ENCODE measurements at regions not wholly inside any gene's neighbourhood (a gene's known extent, or its start where the extent isn't known, plus 50 kb on each side); places are given as distances from the start of the nearest gene placed in this dataset.

- Histone ChIP-seq H3K4me1 (ENCODE audit: control extremely low read depth in 1 of 4, control insufficient read depth in 4 of 4, insufficient read depth in 4 of 4, low read length in 3 of 4) (no peaks in the 10 kb centered on the region), H3K27ac (ENCODE audit: insufficient read depth in 1 of 2, low read depth in 1 of 2, low read length in 2 of 2, poor library complexity in 1 of 2, severe bottlenecking in 2 of 2) (no peak overlapping the region), H3K4me3 (ENCODE audit: control insufficient read depth in 1 of 7, extremely low read depth in 1 of 7, insufficient read depth in 4 of 7, low read depth in 2 of 7, low read length in 6 of 7) (no peak overlapping the region), H3K9me3 (ENCODE audit: control extremely low read depth in 1 of 5, control insufficient read depth in 4 of 5, insufficient read depth in 2 of 5, low read depth in 1 of 5, low read length in 4 of 5) (no peaks in the 10 kb centered on the region), H3K36me3 (ENCODE audit: control insufficient read depth in 4 of 4, insufficient read depth in 4 of 4, low read length in 3 of 4) (no peaks in the 10 kb centered on the region), H3K27me3 (replicated peaks in 2 of 5; ENCODE audit: control insufficient read depth in 4 of 5, insufficient read depth in 5 of 5, low read length in 4 of 5) (no peaks in the 10 kb centered on the region)
- ChIA-PET CTCF (no interaction called here), POLR2A (no interaction called here)
- DNase-seq: no peak
- 96% methylated on average over 6 of the region's 6 CpGs for WGBS (ENCODE audit: insufficient coverage)
Measured at GRCh38 chr11:131194726-131195125, 175.7 kb upstream of the NTM start.

DNA sequence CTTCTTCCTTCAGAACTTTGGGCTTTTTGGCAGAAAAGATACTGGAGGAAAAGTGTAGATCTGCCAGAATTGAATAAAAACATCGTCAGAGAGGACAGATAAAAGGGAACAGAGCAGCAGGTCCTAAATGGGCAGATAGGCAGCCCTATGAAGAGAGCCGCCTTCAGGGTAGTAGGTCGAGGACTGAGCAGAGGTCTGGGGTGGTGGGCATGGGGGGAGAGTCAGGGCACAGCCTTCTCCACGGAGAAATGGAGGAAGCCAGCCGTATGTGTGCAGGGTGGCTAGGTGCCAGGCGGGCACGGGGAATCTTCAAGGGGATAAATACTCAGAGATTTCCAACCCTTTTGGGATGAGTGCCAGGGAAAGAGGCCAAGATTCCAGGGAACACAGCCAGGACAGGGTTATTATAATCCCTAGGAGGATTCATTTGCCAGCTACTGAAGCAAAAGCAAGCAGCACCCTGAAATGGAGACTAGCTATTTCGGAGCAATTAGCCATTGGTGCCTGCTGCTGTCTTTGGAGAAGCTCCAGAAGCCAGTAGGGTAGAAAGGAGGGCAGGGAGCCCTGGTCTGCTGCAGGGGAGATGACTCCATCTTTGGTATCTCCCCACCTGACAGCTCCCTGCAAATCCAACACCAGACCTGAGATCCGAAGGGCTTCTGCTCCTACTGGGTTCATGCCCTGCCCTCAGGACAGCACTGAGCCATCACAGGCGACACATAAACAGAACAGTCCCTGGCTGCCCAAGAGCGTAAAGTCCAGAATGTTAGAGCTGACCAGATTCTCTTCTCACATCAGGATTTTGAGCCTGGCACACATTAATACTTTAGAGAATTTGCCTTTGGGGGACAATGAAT, 174.5 kb upstream of the NTM start:
- 89% methylated on average over 9 of the region's 11 CpGs for WGBS (ENCODE audit: insufficient coverage)
- ChIA-PET CTCF (interaction anchor here (0.9 kb wide), 1 partner anchor 28 kb away, joined by 3 read pairs; no protein-coding TSS in a partner anchor), POLR2A (no interaction called here)
- no peaks in the 10 kb centered on the region for H3K36me3 ChIP-seq (ENCODE audit: control insufficient read depth in 4 of 4, insufficient read depth in 4 of 4, low read length in 3 of 4)
- no peak overlapping the region for H3K27ac ChIP-seq (ENCODE audit: insufficient read depth in 1 of 2, low read depth in 1 of 2, low read length in 2 of 2, poor library complexity in 1 of 2, severe bottlenecking in 2 of 2)
- H3K4me3 ChIP-seq (ENCODE audit: control insufficient read depth in 1 of 7, extremely low read depth in 1 of 7, insufficient read depth in 4 of 7, low read depth in 2 of 7, low read length in 6 of 7): no peak overlapping the region
- no peaks in the 10 kb centered on the region for H3K9me3 ChIP-seq (ENCODE audit: control extremely low read depth in 1 of 5, control insufficient read depth in 4 of 5, insufficient read depth in 2 of 5, low read depth in 1 of 5, low read length in 4 of 5)
- no peaks in the 10 kb centered on the region for H3K27me3 ChIP-seq (replicated peaks in 2 of 5; ENCODE audit: control insufficient read depth in 4 of 5, insufficient read depth in 5 of 5, low read length in 4 of 5)
- no peak for DNase-seq
- H3K4me1 ChIP-seq (ENCODE audit: control extremely low read depth in 1 of 4, control insufficient read depth in 4 of 4, insufficient read depth in 4 of 4, low read length in 3 of 4): no peaks in the 10 kb centered on the region

DNA sequence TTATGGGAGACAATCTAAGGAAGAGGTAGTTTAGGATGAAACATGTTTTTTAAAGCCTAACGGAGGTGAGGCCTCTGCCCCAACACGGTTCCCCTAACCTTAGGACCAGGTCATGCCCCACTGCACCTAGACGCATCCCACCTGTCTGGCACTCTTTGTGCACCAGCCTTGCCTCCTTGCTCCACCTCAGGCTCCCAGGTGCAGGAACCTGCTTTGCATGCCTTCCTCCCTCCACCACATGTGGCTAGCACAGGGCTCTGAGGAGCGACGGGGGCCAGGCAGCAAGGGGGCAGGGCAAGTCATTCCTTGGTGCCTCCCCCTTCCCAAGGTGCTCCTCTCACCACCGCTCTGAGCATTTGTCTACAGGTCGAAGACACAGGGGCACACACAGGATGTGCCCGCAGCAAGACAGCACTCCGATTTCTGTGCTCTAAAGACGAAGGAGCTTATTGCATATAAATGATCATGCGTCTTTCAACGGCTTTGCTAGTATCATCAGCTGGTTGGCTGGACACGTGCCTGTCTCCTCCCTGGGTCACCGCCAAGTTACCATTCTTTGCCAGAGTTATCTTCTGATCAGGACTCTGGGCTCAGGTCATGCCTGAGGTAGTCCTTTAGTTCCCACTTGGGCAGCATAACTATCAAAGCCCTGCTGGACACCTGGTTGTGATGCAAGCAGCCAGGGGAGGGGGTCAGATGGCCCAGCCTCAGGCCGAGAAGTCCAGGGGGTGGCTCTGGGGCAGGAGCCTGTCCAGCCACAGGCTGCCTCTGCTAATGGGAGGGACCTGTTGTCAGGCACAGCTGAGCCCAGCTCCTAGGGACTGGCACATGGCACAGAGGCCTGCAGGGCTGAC, 172.0 kb upstream of the NTM start:
- DNase-seq: no peak
- Histone ChIP-seq H3K4me1 (ENCODE audit: control extremely low read depth in 1 of 4, control insufficient read depth in 4 of 4, insufficient read depth in 4 of 4, low read length in 3 of 4) (no peaks in the 10 kb centered on the region), H3K27me3 (replicated peaks in 2 of 5; ENCODE audit: control insufficient read depth in 4 of 5, insufficient read depth in 5 of 5, low read length in 4 of 5) (no peaks in the 10 kb centered on the region), H3K4me3 (ENCODE audit: control insufficient read depth in 1 of 7, extremely low read depth in 1 of 7, insufficient read depth in 4 of 7, low read depth in 2 of 7, low read length in 6 of 7) (no peak overlapping the region), H3K36me3 (ENCODE audit: control insufficient read depth in 4 of 4, insufficient read depth in 4 of 4, low read length in 3 of 4) (no peaks in the 10 kb centered on the region), H3K27ac (ENCODE audit: insufficient read depth in 1 of 2, low read depth in 1 of 2, low read length in 2 of 2, poor library complexity in 1 of 2, severe bottlenecking in 2 of 2) (no peak overlapping the region), H3K9me3 (ENCODE audit: control extremely low read depth in 1 of 5, control insufficient read depth in 4 of 5, insufficient read depth in 2 of 5, low read depth in 1 of 5, low read length in 4 of 5) (no peaks in the 10 kb centered on the region)
- 85% methylated on average over 13 of the region's 15 CpGs for WGBS (ENCODE audit: insufficient coverage)
- ChIA-PET POLR2A (no interaction called here), CTCF (no interaction called here)

DNA sequence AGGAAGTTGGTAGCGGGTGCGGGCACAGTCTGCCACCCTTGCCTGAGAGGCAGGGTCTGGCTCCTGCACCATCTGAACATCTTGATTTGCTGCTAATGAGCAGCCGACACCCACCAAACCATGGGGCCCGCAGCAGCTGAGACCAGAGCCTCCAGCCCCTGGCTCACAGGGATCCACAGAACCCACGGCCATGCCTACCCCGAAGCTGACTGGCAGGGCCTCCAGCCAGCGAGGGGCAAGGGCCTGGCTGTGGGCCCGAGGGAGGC, 171.5 kb upstream of the NTM start:
- POLR2A ChIA-PET: no interaction called here
- no peak for DNase-seq
- 99% methylated on average over 8 of the region's 8 CpGs for WGBS (ENCODE audit: insufficient coverage)

DNA sequence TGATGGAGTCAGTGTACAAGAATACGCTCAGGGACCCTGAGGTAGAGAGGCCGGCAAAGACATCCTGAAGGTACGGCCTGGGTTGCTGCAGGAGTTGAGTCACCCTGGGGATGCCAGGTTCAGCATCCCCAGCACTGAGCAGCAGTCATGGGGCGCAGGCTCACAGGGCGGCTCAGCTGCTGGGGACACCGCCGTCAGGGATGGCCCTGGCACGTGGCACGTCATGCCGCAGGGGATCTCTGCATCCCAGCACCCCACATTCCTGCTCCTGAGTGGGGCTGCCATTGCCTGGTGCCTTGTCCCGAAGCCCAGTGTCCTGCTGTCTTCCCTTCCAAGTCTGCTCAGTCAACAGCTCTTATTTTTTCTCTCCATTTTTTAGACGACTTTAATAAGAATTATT, 168.7 kb upstream of the NTM start:
- DNase-seq: no peak
- WGBS (ENCODE audit: insufficient coverage): 97% methylated on average over 10 of the region's 12 CpGs
- no peak overlapping the region for H3K27ac ChIP-seq (ENCODE audit: insufficient read depth in 1 of 2, low read depth in 1 of 2, low read length in 2 of 2, poor library complexity in 1 of 2, severe bottlenecking in 2 of 2)
- ChIA-PET CTCF (no interaction called here), POLR2A (no interaction called here)
- H3K36me3 ChIP-seq (ENCODE audit: control insufficient read depth in 4 of 4, insufficient read depth in 4 of 4, low read length in 3 of 4): no peaks in the 10 kb centered on the region
- no peaks in the 10 kb centered on the region for H3K9me3 ChIP-seq (ENCODE audit: control extremely low read depth in 1 of 5, control insufficient read depth in 4 of 5, insufficient read depth in 2 of 5, low read depth in 1 of 5, low read length in 4 of 5)
- H3K27me3 ChIP-seq (replicated peaks in 2 of 5; ENCODE audit: control insufficient read depth in 4 of 5, insufficient read depth in 5 of 5, low read length in 4 of 5): no peaks in the 10 kb centered on the region
- H3K4me1 ChIP-seq (ENCODE audit: control extremely low read depth in 1 of 4, control insufficient read depth in 4 of 4, insufficient read depth in 4 of 4, low read length in 3 of 4): no peaks in the 10 kb centered on the region
- H3K4me3 ChIP-seq (ENCODE audit: control insufficient read depth in 1 of 7, extremely low read depth in 1 of 7, insufficient read depth in 4 of 7, low read depth in 2 of 7, low read length in 6 of 7): no peak overlapping the region

More for the DNA sequence above, 171.5 kb upstream of the NTM start:
- CTCF ChIA-PET: no interaction called here
- H3K9me3 ChIP-seq (ENCODE audit: control extremely low read depth in 1 of 5, control insufficient read depth in 4 of 5, insufficient read depth in 2 of 5, low read depth in 1 of 5, low read length in 4 of 5): no peaks in the 10 kb centered on the region
- no peak overlapping the region for H3K4me3 ChIP-seq (ENCODE audit: control insufficient read depth in 1 of 7, extremely low read depth in 1 of 7, insufficient read depth in 4 of 7, low read depth in 2 of 7, low read length in 6 of 7)
- H3K27me3 ChIP-seq (replicated peaks in 2 of 5; ENCODE audit: control insufficient read depth in 4 of 5, insufficient read depth in 5 of 5, low read length in 4 of 5): no peaks in the 10 kb centered on the region
- no peak overlapping the region for H3K27ac ChIP-seq (ENCODE audit: insufficient read depth in 1 of 2, low read depth in 1 of 2, low read length in 2 of 2, poor library complexity in 1 of 2, severe bottlenecking in 2 of 2)
- no peaks in the 10 kb centered on the region for H3K36me3 ChIP-seq (ENCODE audit: control insufficient read depth in 4 of 4, insufficient read depth in 4 of 4, low read length in 3 of 4)
- H3K4me1 ChIP-seq (ENCODE audit: control extremely low read depth in 1 of 4, control insufficient read depth in 4 of 4, insufficient read depth in 4 of 4, low read length in 3 of 4): no peaks in the 10 kb centered on the region

DNA sequence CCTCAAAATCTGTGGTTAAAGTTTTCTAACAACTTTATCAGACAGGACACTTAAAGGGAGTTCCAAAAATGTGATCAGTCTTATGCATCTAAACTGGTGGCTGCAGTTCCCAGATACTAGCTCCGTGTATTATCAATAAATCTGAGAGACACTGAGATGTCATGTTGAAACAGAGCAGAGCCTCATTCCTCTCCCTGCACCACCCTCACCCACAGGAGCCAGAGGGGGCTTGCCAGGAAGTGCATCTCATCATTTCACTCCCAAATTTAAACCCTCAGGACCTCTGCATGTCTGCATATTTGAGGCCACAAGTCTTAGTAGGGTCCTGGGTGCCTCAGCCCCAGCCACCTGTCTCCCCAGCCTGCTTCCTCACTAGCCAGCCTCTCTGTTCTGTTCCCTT, 167.4 kb upstream of the NTM start:
- Histone ChIP-seq H3K27me3 (replicated peaks in 2 of 5; ENCODE audit: control insufficient read depth in 4 of 5, insufficient read depth in 5 of 5, low read length in 4 of 5) (no peaks in the 10 kb centered on the region), H3K4me3 (ENCODE audit: control insufficient read depth in 1 of 7, extremely low read depth in 1 of 7, insufficient read depth in 4 of 7, low read depth in 2 of 7, low read length in 6 of 7) (no peak overlapping the region), H3K27ac (ENCODE audit: insufficient read depth in 1 of 2, low read depth in 1 of 2, low read length in 2 of 2, poor library complexity in 1 of 2, severe bottlenecking in 2 of 2) (no peak overlapping the region), H3K36me3 (ENCODE audit: control insufficient read depth in 4 of 4, insufficient read depth in 4 of 4, low read length in 3 of 4) (no peaks in the 10 kb centered on the region), H3K9me3 (ENCODE audit: control extremely low read depth in 1 of 5, control insufficient read depth in 4 of 5, insufficient read depth in 2 of 5, low read depth in 1 of 5, low read length in 4 of 5) (no peaks in the 10 kb centered on the region), H3K4me1 (ENCODE audit: control extremely low read depth in 1 of 4, control insufficient read depth in 4 of 4, insufficient read depth in 4 of 4, low read length in 3 of 4) (no peaks in the 10 kb centered on the region)
- 89% methylated on average over 1 of the region's 1 CpG for WGBS (ENCODE audit: insufficient coverage)
- no peak for DNase-seq
- ChIA-PET POLR2A (interaction anchor here (0.6 kb wide), 1 partner anchor 136 kb away, joined by 3 read pairs; no protein-coding TSS in a partner anchor), CTCF (no interaction called here)

- H3K4me1 ChIP-seq (ENCODE audit: control extremely low read depth in 1 of 4, control insufficient read depth in 4 of 4, insufficient read depth in 4 of 4, low read length in 3 of 4): no peaks in the 10 kb centered on the region
- DNase-seq: no peak
- CTCF ChIA-PET: interaction anchor here (1.0 to 1.4 kb wide), 2 partner anchors 12 to 41 kb away, joined by 3 read pairs; no protein-coding TSS in a partner anchor
- H3K27me3 ChIP-seq (replicated peaks in 2 of 5; ENCODE audit: control insufficient read depth in 4 of 5, insufficient read depth in 5 of 5, low read length in 4 of 5): no peaks in the 10 kb centered on the region
- no peaks in the 10 kb centered on the region for H3K36me3 ChIP-seq (ENCODE audit: control insufficient read depth in 4 of 4, insufficient read depth in 4 of 4, low read length in 3 of 4)
- POLR2A ChIA-PET: no interaction called here
- 96% methylated on average over 10 of the region's 10 CpGs for WGBS (ENCODE audit: insufficient coverage)
- H3K27ac ChIP-seq (ENCODE audit: insufficient read depth in 1 of 2, low read depth in 1 of 2, low read length in 2 of 2, poor library complexity in 1 of 2, severe bottlenecking in 2 of 2): no peak overlapping the region
- no peaks in the 10 kb centered on the region for H3K9me3 ChIP-seq (ENCODE audit: control extremely low read depth in 1 of 5, control insufficient read depth in 4 of 5, insufficient read depth in 2 of 5, low read depth in 1 of 5, low read length in 4 of 5)
- H3K4me3 ChIP-seq (ENCODE audit: control insufficient read depth in 1 of 7, extremely low read depth in 1 of 7, insufficient read depth in 4 of 7, low read depth in 2 of 7, low read length in 6 of 7): no peak overlapping the region
Measured at GRCh38 chr11:131204282-131204681, 166.1 kb upstream of the NTM start.
